Naive thymus-derived CD8-positive, alpha-beta T cell (primary cell): ENCODE measurements at regions not wholly inside any gene's neighbourhood (a gene's known extent, or its start where the extent isn't known, plus 50 kb on each side); places are given as distances from the start of the nearest gene placed in this dataset.

Experiments used
- ATAC-seq, 2 donors: fragments of 150-1000 bp; cut with Tn5 transposase in 1 of 2; sonication (Bioruptor Pico), chemical (Tn5 transposase) in 1 of 2; 1 replicate in 1 of 2; 2 replicates in 1 of 2; pipeline ENCODE4 v1.10.0; 2021; ENCODE audit warnings: mild to moderate bottlenecking in 2 of 2, moderate library complexity in 2 of 2
- POLR2A ChIA-PET: fragments of 350-600 bp; sonication (Branson Sonifier 250); formaldehyde crosslinking; loops from one replicate; lab custom pipeline; 2021; ENCODE audit warnings: antibody characterized with exemption; lab: Charles Lee
- DNase-seq, 10 donors: peaks; one replicate each; pipeline versions ENCODE4 v3.0.0 to v3.0.0-alpha.2; 2020 to 2022
- H3K27ac Mint-ChIP-seq, 10 donors: one replicate each; pipeline ENCODE4 v1.8.0; 2020 to 2022; ENCODE audit warnings: mild to moderate bottlenecking in 10 of 10, mixed read lengths in 10 of 10, moderate library complexity in 4 of 10, inconsistent platforms in 1 of 10
- H3K27me3 Mint-ChIP-seq, 5 donors: one replicate each; pipeline ENCODE4 v1.8.0; 2021 to 2022; ENCODE audit warnings: mixed read lengths in 5 of 5
- H3K36me3 Mint-ChIP-seq, 3 donors: one replicate each; pipeline ENCODE4 v1.8.0; 2020 to 2022; ENCODE audit warnings: mixed read lengths in 3 of 3, mild to moderate bottlenecking in 2 of 3, inconsistent platforms in 1 of 3
- H3K4me1 Mint-ChIP-seq, 4 donors: one replicate each; pipeline ENCODE4 v1.8.0; 2021 to 2022; ENCODE audit warnings: mixed read lengths in 4 of 4
- H3K4me3 Mint-ChIP-seq, 10 donors: one replicate each; pipeline ENCODE4 v1.8.0; 2020 to 2022; ENCODE audit warnings: mild to moderate bottlenecking in 10 of 10, mixed read lengths in 10 of 10, moderate library complexity in 6 of 10, inconsistent platforms in 1 of 10
- H3K9me3 Mint-ChIP-seq, 9 donors: one replicate each; pipeline ENCODE4 v1.8.0; 2020 to 2022; ENCODE audit warnings: mixed read lengths in 9 of 9, mild to moderate bottlenecking in 3 of 9, inconsistent platforms in 1 of 9, moderate library complexity in 1 of 9

GRCh38 chr7:84638339-84638697 is 443.7 kb upstream of the SEMA3A start:
- H3K27ac Mint-ChIP-seq = no peak overlapping the region

DNA sequence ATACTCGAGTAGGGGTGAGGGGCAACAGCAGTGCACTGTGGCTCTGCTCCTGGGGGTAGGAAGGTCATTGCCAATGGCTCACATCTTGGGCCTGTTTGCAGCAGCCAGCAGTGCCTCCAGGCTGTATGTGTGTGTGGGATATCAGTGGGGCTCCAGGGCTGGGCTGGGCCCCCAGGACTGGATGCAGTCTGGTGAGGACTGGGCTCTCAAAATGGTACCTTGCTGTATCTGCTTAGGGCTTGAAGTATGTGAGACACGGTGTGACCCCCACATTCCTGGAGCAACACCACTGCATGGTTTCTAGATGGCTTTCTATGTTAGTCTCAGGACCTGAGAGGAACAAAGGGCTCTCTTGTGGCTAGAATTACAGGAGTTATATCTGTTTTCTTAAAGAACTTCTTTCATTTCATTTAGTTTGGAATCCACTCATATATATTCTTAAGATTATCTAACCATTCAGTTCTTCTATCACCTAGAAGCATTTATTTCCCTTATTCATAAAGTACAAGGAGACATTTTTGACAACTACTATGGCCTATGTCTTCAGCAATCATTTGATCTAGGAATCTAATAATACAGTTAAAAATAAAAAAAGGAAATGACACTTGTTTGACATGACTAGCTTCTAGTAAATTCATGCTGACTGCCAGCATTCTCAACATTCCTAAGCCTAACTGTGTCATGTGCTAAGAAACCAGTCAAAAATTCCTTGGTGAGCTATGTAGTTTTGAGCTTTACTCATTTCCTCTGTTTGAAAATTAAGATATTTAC is 443.2 kb upstream of the SEMA3A start:
- ATAC-seq (no peak), DNase-seq (no peak)
- POLR2A ChIA-PET = no interaction called here
- H3K4me3 Mint-ChIP-seq = no peak overlapping the region
- H3K9me3 Mint-ChIP-seq = peaks cover 0 to 18% (median 8%) of the 10 kb centered on the region in 9 donors
- H3K4me1 Mint-ChIP-seq = no peaks in the 10 kb centered on the region
- peaks cover 0 to 4% (median 0%) of the 10 kb centered on the region in 5 donors for H3K27me3 Mint-ChIP-seq
- peaks cover 0 to 7% (median 0%) of the 10 kb centered on the region in 3 donors for H3K36me3 Mint-ChIP-seq
- no peak overlapping the region for H3K27ac Mint-ChIP-seq

More at GRCh38 chr7:84638339-84638697, 443.7 kb upstream of the SEMA3A start:
- POLR2A ChIA-PET = no interaction called here
- Mint-ChIP-seq H3K36me3 (peaks cover 0 to 2% (median 0%) of the 10 kb centered on the region in 3 donors), H3K4me3 (no peak overlapping the region), H3K9me3 (peaks cover 0 to 13% (median 3%) of the 10 kb centered on the region in 9 donors), H3K27me3 (peaks cover 0 to 4% (median 0%) of the 10 kb centered on the region in 5 donors), H3K4me1 (no peaks in the 10 kb centered on the region)
- no peak for DNase-seq
- no peak for ATAC-seq

DNA sequence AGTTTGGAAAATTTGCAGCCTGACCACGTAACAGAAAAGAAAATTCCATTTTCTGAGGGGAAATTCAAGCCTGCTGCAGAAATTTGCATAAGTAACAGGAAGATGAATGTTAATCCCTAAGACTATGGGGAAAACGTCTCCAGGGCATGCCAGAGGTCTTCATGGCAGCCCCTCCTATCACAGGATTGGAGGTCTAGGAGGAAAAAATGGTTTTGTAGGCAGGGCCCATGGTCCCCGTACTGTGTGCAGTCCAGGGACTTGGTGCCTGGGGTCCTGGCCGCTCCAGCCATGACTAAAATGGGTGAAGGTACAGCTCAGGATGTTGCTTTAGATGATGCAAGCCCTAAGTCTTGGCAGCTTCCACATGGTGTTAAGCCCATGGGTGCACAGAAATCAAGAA is 437.3 kb upstream of the SEMA3A start:
- no peak for ATAC-seq
- H3K27ac Mint-ChIP-seq = no peak overlapping the region

DNA sequence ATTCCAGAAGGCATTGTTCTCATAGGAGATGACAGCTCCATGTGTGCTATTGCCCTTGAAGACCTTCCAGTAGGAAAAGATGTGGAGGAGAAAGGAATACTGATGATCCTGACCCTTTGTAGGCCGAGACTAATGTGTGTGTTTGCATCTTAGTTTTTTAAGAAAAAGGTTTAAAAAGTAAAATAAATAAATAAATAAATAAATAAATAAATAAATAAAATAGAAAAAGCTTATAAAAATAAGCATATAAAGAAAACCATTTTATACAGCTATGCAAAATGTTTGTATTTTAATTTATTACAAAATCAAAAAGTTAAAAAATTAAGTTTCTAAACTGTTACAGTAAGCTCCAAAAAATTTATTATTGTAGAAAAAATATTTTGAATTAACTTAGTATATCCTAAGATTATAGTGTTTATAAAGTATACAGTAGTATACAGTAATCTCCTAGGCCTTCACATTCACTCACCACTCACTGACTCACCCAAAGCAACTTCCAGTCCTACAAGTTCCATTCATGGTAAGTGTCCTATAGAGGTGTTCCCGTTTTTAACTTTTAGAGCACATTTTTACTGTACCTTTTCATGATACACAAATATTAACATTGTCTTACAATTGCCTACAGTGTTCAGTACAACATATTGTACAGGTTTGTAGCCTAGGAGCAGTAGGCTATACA is 435.2 kb upstream of the SEMA3A start:
- DNase-seq (no peak), ATAC-seq (no peak)
- no peak overlapping the region for H3K4me3 Mint-ChIP-seq
- no peaks in the 10 kb centered on the region for H3K4me1 Mint-ChIP-seq
- no peak overlapping the region for H3K27ac Mint-ChIP-seq
- H3K36me3 Mint-ChIP-seq = peaks cover 0 to 7% (median 0%) of the 10 kb centered on the region in 3 donors
- peaks cover 0 to 12% (median 3%) of the 10 kb centered on the region in 9 donors for H3K9me3 Mint-ChIP-seq
- no peaks in the 10 kb centered on the region for H3K27me3 Mint-ChIP-seq
- POLR2A ChIA-PET = no interaction called here

More for the DNA sequence above, 437.3 kb upstream of the SEMA3A start:
- DNase-seq = no peak
- peaks cover 0 to 4% (median 0%) of the 10 kb centered on the region in 5 donors for H3K27me3 Mint-ChIP-seq
- H3K4me1 Mint-ChIP-seq = no peaks in the 10 kb centered on the region
- H3K36me3 Mint-ChIP-seq = peaks cover 0 to 7% (median 0%) of the 10 kb centered on the region in 3 donors
- POLR2A ChIA-PET = no interaction called here
- peaks cover 0 to 22% (median 11%) of the 10 kb centered on the region in 9 donors for H3K9me3 Mint-ChIP-seq
- no peak overlapping the region for H3K4me3 Mint-ChIP-seq

GRCh38 chr7:84629216-84629615 is 434.6 kb upstream of the SEMA3A start:
- peaks cover 0 to 7% (median 0%) of the 10 kb centered on the region in 3 donors for H3K36me3 Mint-ChIP-seq
- no peak overlapping the region for H3K27ac Mint-ChIP-seq
- no peak overlapping the region for H3K4me3 Mint-ChIP-seq
- POLR2A ChIA-PET = no interaction called here
- no peaks in the 10 kb centered on the region for H3K27me3 Mint-ChIP-seq
- H3K9me3 Mint-ChIP-seq = peaks cover 0 to 12% (median 3%) of the 10 kb centered on the region in 9 donors
- DNase-seq (no peak), ATAC-seq (no peak)
- H3K4me1 Mint-ChIP-seq = no peaks in the 10 kb centered on the region

- POLR2A ChIA-PET = no interaction called here
These were observed 432.7 kb upstream of the SEMA3A start for GRCh38 chr7:84627250-84627649.

GRCh38 chr7:84624927-84625326 is 430.3 kb upstream of the SEMA3A start:
- H3K36me3 Mint-ChIP-seq = no peaks in the 10 kb centered on the region
- POLR2A ChIA-PET = no interaction called here
- no peak overlapping the region for H3K4me3 Mint-ChIP-seq
- peaks cover 0 to 2% (median 0%) of the 10 kb centered on the region in 9 donors for H3K9me3 Mint-ChIP-seq
- ATAC-seq (no peak), DNase-seq (no peak)
- H3K27ac Mint-ChIP-seq = no peak overlapping the region
- no peaks in the 10 kb centered on the region for H3K27me3 Mint-ChIP-seq
- no peaks in the 10 kb centered on the region for H3K4me1 Mint-ChIP-seq

More at GRCh38 chr7:84627250-84627649, 432.7 kb upstream of the SEMA3A start:
- Mint-ChIP-seq H3K9me3 (peaks cover 0 to 5% (median 0%) of the 10 kb centered on the region in 9 donors), H3K4me1 (no peaks in the 10 kb centered on the region), H3K4me3 (no peak overlapping the region), H3K27me3 (no peaks in the 10 kb centered on the region), H3K36me3 (no peaks in the 10 kb centered on the region), H3K27ac (no peak overlapping the region)
- DNase-seq (no peak), ATAC-seq (no peak)

DNA sequence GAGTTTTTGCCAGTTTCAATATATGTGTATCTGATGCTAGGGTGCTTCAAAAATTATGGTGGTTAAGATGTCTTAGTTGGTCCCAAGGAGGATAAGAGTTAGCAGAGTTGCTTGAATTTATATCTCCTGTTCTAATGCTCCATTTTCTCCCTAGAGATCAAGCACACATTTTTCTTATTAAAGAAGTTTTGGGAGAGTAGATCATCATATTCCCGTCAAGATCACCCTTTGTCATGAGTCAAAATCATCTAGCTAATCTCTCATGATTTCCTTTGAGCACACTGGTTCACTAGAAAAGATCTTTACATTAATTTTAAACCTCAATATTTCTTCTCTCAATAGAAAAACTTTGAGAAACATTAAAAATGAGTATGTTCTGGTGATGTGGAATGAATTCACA is 429.9 kb upstream of the SEMA3A start:
- DNase-seq = no peak
- POLR2A ChIA-PET = no interaction called here

DNA sequence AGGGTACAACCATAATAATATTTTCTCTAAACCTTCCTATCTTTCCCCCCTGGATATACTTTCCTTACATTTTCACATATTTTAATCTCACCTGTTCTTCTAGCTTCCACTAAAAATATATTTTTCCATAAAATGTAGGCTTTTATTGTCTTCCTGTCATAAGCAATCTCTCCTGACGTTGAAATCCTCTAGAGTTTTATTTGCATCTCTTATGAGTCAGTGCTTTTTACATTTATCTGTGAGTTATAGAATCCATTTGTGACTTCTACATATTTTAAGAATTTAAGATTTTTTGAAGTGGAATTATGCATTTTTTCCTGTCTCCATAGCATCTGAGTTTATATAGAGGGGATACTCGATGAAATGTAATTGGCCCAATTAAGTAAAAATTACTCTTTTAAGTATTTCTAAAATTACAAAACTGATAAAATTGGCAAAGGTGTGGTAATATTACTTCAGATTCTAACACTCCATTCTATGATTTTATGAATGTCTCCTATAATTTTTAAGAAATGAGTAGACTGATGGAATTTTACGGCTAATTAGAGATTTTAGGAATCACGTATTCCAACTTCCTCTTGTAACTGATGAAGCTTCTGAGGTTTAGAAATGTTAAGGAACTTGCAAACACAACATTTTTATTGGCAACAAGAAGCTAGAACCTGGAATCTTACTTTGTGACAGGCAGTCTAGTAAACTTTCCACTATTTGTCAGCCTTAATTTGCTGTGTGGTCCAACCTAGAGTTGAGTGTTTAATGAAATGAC is 422.9 kb upstream of the SEMA3A start:
- Mint-ChIP-seq H3K4me3 (no peak overlapping the region), H3K27me3 (no peaks in the 10 kb centered on the region), H3K9me3 (peaks cover 0 to 3% (median 0%) of the 10 kb centered on the region in 9 donors), H3K36me3 (no peaks in the 10 kb centered on the region), H3K27ac (no peak overlapping the region), H3K4me1 (no peaks in the 10 kb centered on the region)
- no peak for ATAC-seq
- POLR2A ChIA-PET = no interaction called here
- no peak for DNase-seq

More for the DNA sequence above, 429.9 kb upstream of the SEMA3A start:
- Mint-ChIP-seq H3K4me3 (no peak overlapping the region), H3K9me3 (peaks cover 0 to 2% (median 0%) of the 10 kb centered on the region in 9 donors), H3K4me1 (no peaks in the 10 kb centered on the region), H3K27me3 (no peaks in the 10 kb centered on the region), H3K36me3 (no peaks in the 10 kb centered on the region), H3K27ac (no peak overlapping the region)
- no peak for ATAC-seq

DNA sequence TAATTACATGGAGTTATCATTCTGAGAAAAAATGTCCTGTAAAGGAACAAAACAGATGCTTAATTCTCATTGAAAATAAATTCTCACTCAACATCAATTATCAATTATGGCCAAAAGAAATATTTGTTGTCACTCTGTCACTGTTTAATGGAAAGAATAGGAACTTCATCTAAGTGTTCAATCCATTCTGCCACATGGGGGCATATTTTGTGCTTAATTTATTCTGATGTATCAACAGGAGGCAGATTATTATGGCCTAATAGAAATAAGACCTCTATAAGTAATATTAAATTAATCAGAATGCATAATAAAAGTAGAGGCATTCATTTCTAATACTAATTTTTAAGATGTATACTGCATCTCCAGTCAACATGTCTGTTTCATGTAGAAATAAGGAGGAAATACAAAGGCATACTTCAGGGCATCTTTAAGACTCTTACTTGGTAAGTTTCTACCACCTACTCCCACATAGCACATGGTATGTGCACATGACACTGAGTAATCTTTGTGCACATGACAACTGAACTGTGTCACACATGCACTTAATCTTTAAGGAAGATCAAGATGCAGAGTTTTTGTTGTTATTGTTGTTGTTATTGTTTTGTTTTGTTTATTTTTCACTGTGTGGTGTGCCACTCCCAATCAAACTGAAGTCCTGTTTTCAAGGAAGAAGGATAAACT is 420.4 kb upstream of the SEMA3A start:
- H3K4me3 Mint-ChIP-seq = no peak overlapping the region
- H3K4me1 Mint-ChIP-seq = no peaks in the 10 kb centered on the region
- no peaks in the 10 kb centered on the region for H3K36me3 Mint-ChIP-seq
- H3K27me3 Mint-ChIP-seq = no peaks in the 10 kb centered on the region
- no peak overlapping the region for H3K27ac Mint-ChIP-seq
- POLR2A ChIA-PET = no interaction called here
- ATAC-seq (no peak), DNase-seq (no peak)
- H3K9me3 Mint-ChIP-seq = peaks cover 0 to 3% (median 0%) of the 10 kb centered on the region in 9 donors

GRCh38 chr7:84612981-84613681 is 418.5 kb upstream of the SEMA3A start:
- H3K27ac Mint-ChIP-seq = no peak overlapping the region
- no peaks in the 10 kb centered on the region for H3K4me1 Mint-ChIP-seq
- POLR2A ChIA-PET = no interaction called here
- no peak for DNase-seq
- ATAC-seq = no peak
- peaks cover 0 to 3% (median 0%) of the 10 kb centered on the region in 9 donors for H3K9me3 Mint-ChIP-seq
- H3K36me3 Mint-ChIP-seq = no peaks in the 10 kb centered on the region
- no peaks in the 10 kb centered on the region for H3K27me3 Mint-ChIP-seq
- no peak overlapping the region for H3K4me3 Mint-ChIP-seq

- Mint-ChIP-seq H3K36me3 (no peaks in the 10 kb centered on the region), H3K4me3 (no peak overlapping the region), H3K27ac (no peak overlapping the region), H3K9me3 (peaks cover 0 to 2% (median 0%) of the 10 kb centered on the region in 9 donors), H3K27me3 (no peaks in the 10 kb centered on the region), H3K4me1 (no peaks in the 10 kb centered on the region)
- DNase-seq (no peak), ATAC-seq (no peak)
- POLR2A ChIA-PET = no interaction called here
These were observed 416.8 kb upstream of the SEMA3A start for GRCh38 chr7:84611391-84611790.
